HG03432 (cell line): ENCODE measurements at regions not wholly inside any gene's neighbourhood (a gene's known extent, or its start where the extent isn't known, plus 50 kb on each side); places are given as distances from the start of the nearest gene placed in this dataset.
"Not testable (repeated sequence)": the region's sequence is repeated elsewhere in the genome, so short reads cannot be mapped to it uniquely, and the experiment has no call there.

ENCODE experiments used
- ATAC-seq: cut with Tn5 transposase; IDR thresholded peaks from one replicate; pipeline ENCODE4 v1.9.1; 2021; ENCODE audit warnings: mild to moderate bottlenecking, moderate library complexity; ENCODE audit not compliant: unreplicated experiment

- ATAC-seq: no peak
Measured at GRCh38 chr2:192566863-192567262, 372.1 kb upstream of the TMEFF2 start.

- no peak for ATAC-seq
Measured at GRCh38 chr2:192560326-192560725, 365.6 kb upstream of the TMEFF2 start.

GRCh38 chr2:192559587-192559986, 364.9 kb upstream of the TMEFF2 start:
- ATAC-seq: no peak

GRCh38 chr2:192558637-192559036, 363.9 kb upstream of the TMEFF2 start:
- no peak for ATAC-seq

- ATAC-seq: no peak
Measured at GRCh38 chr2:192555740-192556139, 361.0 kb upstream of the TMEFF2 start.

GRCh38 chr2:192551760-192552159, 357.0 kb upstream of the TMEFF2 start:
- ATAC-seq: no peak

- no peak for ATAC-seq
Measured at GRCh38 chr2:192546565-192546964, 351.8 kb upstream of the TMEFF2 start.

- no peak for ATAC-seq
Measured at GRCh38 chr2:192544371-192544955, 349.7 kb upstream of the TMEFF2 start.

GRCh38 chr2:192542148-192543066, 347.7 kb upstream of the TMEFF2 start:
- not testable (repeated sequence) for ATAC-seq

GRCh38 chr2:192539306-192539705, 344.6 kb upstream of the TMEFF2 start:
- ATAC-seq: no peak

- no peak for ATAC-seq
Measured at GRCh38 chr2:192536922-192537624, 342.3 kb upstream of the TMEFF2 start.

GRCh38 chr2:192535956-192536921, 341.5 kb upstream of the TMEFF2 start:
- no peak for ATAC-seq

- no peak for ATAC-seq
Measured at GRCh38 chr2:192534072-192534471, 339.3 kb upstream of the TMEFF2 start.

GRCh38 chr2:192524642-192525251, 330.0 kb upstream of the TMEFF2 start:
- ATAC-seq: not testable (repeated sequence)

GRCh38 chr2:192524214-192524613, 329.5 kb upstream of the TMEFF2 start:
- ATAC-seq: not testable (repeated sequence)

- ATAC-seq: no peak
Measured at GRCh38 chr2:192515937-192516336, 321.2 kb upstream of the TMEFF2 start.

GRCh38 chr2:192513575-192513974, 318.8 kb upstream of the TMEFF2 start:
- no peak for ATAC-seq

GRCh38 chr2:192507836-192508450, 313.2 kb upstream of the TMEFF2 start:
- not testable (repeated sequence) for ATAC-seq

GRCh38 chr2:192500550-192501200, 305.9 kb upstream of the TMEFF2 start:
- ATAC-seq: peak; percentile 93
